Naive thymus-derived CD8-positive, alpha-beta T cell (primary cell): ENCODE measurements at regions not wholly inside any gene's neighbourhood (a gene's known extent, or its start where the extent isn't known, plus 50 kb on each side); places are given as distances from the start of the nearest gene placed in this dataset.
A peak's percentile ranks its signal among the peaks of the same experiment; 100 is the strongest.
"Not testable (repeated sequence)": the region's sequence is repeated elsewhere in the genome, so short reads cannot be mapped to it uniquely, and the experiment has no call there.

ENCODE experiments used
- ATAC-seq, 2 donors: fragments of 150-1000 bp; cut with Tn5 transposase in 1 of 2; sonication (Bioruptor Pico), chemical (Tn5 transposase) in 1 of 2; 1 replicate in 1 of 2; 2 replicates in 1 of 2; pipeline ENCODE4 v1.10.0; 2021; ENCODE audit warnings: mild to moderate bottlenecking in 2 of 2, moderate library complexity in 2 of 2
- POLR2A ChIA-PET: fragments of 350-600 bp; sonication (Branson Sonifier 250); formaldehyde crosslinking; loops from one replicate; lab custom pipeline; 2021; ENCODE audit warnings: antibody characterized with exemption; lab: Charles Lee
- DNase-seq, 10 donors: peaks; one replicate each; pipeline versions ENCODE4 v3.0.0 to v3.0.0-alpha.2; 2020 to 2022
- H3K27ac Mint-ChIP-seq, 10 donors: one replicate each; pipeline ENCODE4 v1.8.0; 2020 to 2022; ENCODE audit warnings: mild to moderate bottlenecking in 10 of 10, mixed read lengths in 10 of 10, moderate library complexity in 4 of 10, inconsistent platforms in 1 of 10
- H3K27me3 Mint-ChIP-seq, 5 donors: one replicate each; pipeline ENCODE4 v1.8.0; 2021 to 2022; ENCODE audit warnings: mixed read lengths in 5 of 5
- H3K36me3 Mint-ChIP-seq, 3 donors: one replicate each; pipeline ENCODE4 v1.8.0; 2020 to 2022; ENCODE audit warnings: mixed read lengths in 3 of 3, mild to moderate bottlenecking in 2 of 3, inconsistent platforms in 1 of 3
- H3K4me1 Mint-ChIP-seq, 4 donors: one replicate each; pipeline ENCODE4 v1.8.0; 2021 to 2022; ENCODE audit warnings: mixed read lengths in 4 of 4
- H3K4me3 Mint-ChIP-seq, 10 donors: one replicate each; pipeline ENCODE4 v1.8.0; 2020 to 2022; ENCODE audit warnings: mild to moderate bottlenecking in 10 of 10, mixed read lengths in 10 of 10, moderate library complexity in 6 of 10, inconsistent platforms in 1 of 10
- H3K9me3 Mint-ChIP-seq, 9 donors: one replicate each; pipeline ENCODE4 v1.8.0; 2020 to 2022; ENCODE audit warnings: mixed read lengths in 9 of 9, mild to moderate bottlenecking in 3 of 9, inconsistent platforms in 1 of 9, moderate library complexity in 1 of 9

DNA sequence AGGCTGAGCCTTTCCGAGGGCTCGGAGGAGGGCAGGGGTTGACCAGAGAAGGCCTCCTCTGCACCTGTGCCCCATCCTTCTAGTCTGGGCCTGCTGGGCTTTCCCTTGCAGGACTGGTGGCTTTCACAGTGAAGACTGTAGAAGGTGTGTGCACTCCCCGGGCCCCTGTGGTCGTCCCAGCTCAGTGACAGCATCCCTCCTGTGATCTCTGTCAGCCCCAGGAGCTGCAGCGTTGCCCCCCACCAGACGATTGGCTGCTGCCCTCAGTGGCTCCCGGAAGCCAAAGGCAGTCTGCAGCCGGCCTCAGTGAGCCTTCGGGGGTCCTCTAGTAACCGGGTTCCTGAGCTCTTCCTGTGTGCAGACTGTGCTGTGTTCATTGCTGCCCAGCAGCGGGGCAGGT is 69.4 kb upstream of the EN2 start:
- H3K27ac Mint-ChIP-seq: no peak overlapping the region
- H3K27me3 Mint-ChIP-seq: peaks cover 23 to 73% (median 45%) of the 10 kb centered on the region in 5 donors
- DNase-seq (peak in 1 of 10 donors; percentile 31), ATAC-seq (no peak)
- H3K4me3 Mint-ChIP-seq: no peak overlapping the region
- no peaks in the 10 kb centered on the region for H3K9me3 Mint-ChIP-seq
- peaks cover 0 to 2% (median 0%) of the 10 kb centered on the region in 3 donors for H3K36me3 Mint-ChIP-seq
- POLR2A ChIA-PET: no interaction called here
- no peaks in the 10 kb centered on the region for H3K4me1 Mint-ChIP-seq

DNA sequence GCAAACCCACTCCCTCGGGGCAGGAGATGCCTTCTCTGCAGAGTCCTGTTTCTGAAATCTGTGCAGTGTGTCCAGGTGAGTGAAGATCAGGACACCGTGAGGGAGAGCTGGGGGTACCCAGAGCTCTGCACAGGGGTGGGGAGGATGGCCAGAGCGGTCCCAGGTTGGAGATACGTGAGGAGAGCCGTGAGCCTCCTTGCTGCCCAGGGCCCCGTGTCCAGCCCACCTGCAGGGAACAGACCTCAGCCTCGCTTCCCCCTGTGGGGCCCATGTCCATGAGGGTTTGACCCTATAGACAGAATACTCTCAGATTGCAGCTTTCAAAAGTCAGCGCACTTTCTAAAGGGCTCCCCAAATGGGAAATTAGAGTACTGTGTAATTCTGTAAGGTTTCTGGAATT is 66.5 kb upstream of the EN2 start:
- DNase-seq: peak in 1 of 10 donors; percentile 46
- H3K4me1 Mint-ChIP-seq: no peaks in the 10 kb centered on the region
- H3K27ac Mint-ChIP-seq: no peak overlapping the region
- peaks cover 11 to 57% (median 33%) of the 10 kb centered on the region in 5 donors for H3K27me3 Mint-ChIP-seq
- ATAC-seq: no peak
- no peak overlapping the region for H3K4me3 Mint-ChIP-seq
- H3K36me3 Mint-ChIP-seq: no peaks in the 10 kb centered on the region
- no peaks in the 10 kb centered on the region for H3K9me3 Mint-ChIP-seq
- POLR2A ChIA-PET: no interaction called here

DNA sequence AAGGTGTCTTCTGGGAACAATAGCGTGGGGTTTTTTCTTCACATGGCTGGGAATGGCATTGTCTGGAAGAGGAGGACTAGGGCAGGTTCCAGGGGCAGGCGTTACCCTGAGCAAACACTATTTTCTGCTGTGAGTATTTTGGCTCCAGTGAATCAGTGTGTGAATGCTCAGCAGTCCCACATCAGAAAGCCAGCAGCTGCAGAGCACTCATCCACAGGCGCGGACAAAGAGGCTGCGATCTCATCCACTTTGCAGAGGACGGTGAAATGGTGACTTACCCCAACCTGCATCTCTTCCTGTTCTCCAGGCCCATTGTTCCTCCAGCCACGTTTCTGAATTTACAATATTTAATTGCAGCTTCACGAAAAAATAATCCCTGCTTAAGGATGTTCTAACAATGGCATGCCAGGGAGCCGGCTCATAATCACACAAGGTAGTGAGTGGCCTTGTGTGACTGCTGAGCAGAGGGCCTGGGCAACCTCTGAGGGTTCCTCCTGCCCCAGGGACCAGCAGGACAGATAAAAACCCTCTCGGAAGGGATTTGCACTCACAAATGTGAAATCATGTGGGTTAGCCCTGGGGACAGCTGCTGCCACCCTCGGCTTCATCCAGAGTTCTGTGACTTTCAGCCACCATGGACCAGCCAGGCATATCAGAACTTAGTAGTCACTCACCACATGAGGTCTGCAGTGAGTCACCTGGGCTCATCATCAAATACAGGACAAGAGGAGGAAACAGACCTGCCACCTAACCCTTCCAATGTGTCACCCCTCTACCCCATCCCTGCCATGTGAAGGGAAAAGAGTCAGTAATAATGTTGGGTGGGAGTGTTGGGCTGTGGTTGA is 65.0 kb upstream of the EN2 start:
- Mint-ChIP-seq H3K9me3 (no peaks in the 10 kb centered on the region), H3K4me3 (no peak overlapping the region), H3K27ac (peak overlapping the region in 1 of 10 donors; percentile 71), H3K4me1 (peaks cover 0 to 1% (median 0%) of the 10 kb centered on the region in 4 donors), H3K27me3 (peaks cover 11 to 42% (median 25%) of the 10 kb centered on the region in 5 donors), H3K36me3 (no peaks in the 10 kb centered on the region)
- ATAC-seq (no peak), DNase-seq (no peak)
- POLR2A ChIA-PET: no interaction called here

DNA sequence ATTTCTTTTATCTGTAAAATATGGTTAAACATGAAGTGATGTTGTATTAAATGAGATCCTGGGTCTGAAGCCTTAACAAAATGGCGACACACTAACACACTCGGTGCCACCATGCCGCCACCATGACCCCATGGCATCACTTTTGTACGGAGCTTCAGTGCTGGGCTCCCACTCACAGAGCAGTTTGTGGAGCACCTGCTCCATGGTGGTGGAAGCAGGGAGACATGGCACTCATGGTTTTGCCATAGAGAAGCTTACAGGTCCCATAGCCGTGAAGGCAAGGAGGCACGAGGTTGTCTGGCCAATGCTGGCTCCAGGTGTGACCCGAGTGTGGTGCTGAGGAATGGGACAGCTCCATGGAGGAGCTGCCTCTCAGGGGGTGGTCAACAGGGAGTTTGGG is 63.5 kb upstream of the EN2 start:
- DNase-seq: no peak
- Mint-ChIP-seq H3K9me3 (no peaks in the 10 kb centered on the region), H3K27me3 (peaks cover 8 to 33% (median 22%) of the 10 kb centered on the region in 5 donors), H3K4me3 (no peak overlapping the region), H3K4me1 (peaks cover 0 to 1% (median 0%) of the 10 kb centered on the region in 4 donors), H3K36me3 (no peaks in the 10 kb centered on the region), H3K27ac (peak overlapping the region in 1 of 10 donors; percentile 37)
- no peak for ATAC-seq
- POLR2A ChIA-PET: no interaction called here

DNA sequence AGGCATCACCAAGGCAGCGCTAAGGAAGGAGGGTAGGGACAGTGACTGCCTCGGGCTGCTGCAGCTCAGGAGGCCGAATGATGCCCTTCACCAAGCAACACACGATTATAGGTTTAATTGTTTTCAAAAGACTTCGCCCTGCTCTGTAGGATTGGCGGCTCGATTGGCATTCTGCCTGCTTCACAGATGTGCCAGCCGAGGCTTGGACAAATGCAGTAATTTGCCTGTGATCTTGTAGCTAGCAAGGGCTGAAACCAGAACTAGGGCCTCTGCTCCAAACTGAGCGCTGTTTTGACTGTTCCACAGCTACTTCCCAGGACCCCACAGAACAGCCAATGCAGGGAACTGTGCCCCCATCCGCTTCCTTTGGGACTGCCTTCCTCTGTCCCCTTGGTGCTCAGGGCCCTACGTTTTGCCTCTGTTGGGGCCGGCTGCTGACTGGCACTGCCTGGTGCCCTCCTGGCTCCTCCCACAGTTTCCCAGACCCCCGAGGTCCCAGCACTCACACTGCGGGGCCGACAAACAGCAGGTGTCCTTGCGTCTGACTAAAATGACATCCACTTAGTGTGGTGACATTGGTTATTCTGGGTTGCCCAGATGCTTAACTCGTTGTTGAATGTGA is 62.6 kb upstream of the EN2 start:
- Mint-ChIP-seq H3K27me3 (peaks cover 8 to 27% (median 17%) of the 10 kb centered on the region in 5 donors), H3K36me3 (no peaks in the 10 kb centered on the region), H3K27ac (no peak overlapping the region), H3K4me3 (no peak overlapping the region), H3K9me3 (no peaks in the 10 kb centered on the region), H3K4me1 (peaks cover 0 to 1% (median 0%) of the 10 kb centered on the region in 4 donors)
- ATAC-seq: no peak
- POLR2A ChIA-PET: no interaction called here
- DNase-seq: no peak

DNA sequence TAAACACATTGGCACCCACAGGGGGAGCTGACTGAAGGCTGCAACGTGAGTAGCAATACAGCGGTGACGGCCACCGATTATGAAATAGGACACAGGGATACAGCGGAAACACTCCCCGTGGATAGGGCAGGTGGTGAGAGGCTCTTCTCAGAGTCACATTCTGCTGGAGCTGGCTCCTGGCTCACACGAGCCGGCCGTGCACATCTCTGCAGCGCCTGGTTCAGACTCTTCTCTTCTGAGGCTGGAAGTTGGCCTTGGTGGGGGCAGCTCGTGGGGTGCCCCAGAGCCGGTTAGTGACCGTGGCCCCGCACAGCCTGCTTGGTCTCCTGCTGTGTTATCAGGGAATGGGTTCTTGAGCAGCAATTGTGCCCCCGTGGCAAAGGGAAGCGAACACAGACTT is 61.3 kb upstream of the EN2 start:
- H3K4me1 Mint-ChIP-seq: peaks cover 0 to 1% (median 0%) of the 10 kb centered on the region in 4 donors
- H3K4me3 Mint-ChIP-seq: no peak overlapping the region
- ATAC-seq: no peak
- peaks cover 5 to 29% (median 17%) of the 10 kb centered on the region in 5 donors for H3K27me3 Mint-ChIP-seq
- POLR2A ChIA-PET: no interaction called here
- DNase-seq: no peak
- H3K9me3 Mint-ChIP-seq: no peaks in the 10 kb centered on the region
- H3K36me3 Mint-ChIP-seq: no peaks in the 10 kb centered on the region
- no peak overlapping the region for H3K27ac Mint-ChIP-seq

DNA sequence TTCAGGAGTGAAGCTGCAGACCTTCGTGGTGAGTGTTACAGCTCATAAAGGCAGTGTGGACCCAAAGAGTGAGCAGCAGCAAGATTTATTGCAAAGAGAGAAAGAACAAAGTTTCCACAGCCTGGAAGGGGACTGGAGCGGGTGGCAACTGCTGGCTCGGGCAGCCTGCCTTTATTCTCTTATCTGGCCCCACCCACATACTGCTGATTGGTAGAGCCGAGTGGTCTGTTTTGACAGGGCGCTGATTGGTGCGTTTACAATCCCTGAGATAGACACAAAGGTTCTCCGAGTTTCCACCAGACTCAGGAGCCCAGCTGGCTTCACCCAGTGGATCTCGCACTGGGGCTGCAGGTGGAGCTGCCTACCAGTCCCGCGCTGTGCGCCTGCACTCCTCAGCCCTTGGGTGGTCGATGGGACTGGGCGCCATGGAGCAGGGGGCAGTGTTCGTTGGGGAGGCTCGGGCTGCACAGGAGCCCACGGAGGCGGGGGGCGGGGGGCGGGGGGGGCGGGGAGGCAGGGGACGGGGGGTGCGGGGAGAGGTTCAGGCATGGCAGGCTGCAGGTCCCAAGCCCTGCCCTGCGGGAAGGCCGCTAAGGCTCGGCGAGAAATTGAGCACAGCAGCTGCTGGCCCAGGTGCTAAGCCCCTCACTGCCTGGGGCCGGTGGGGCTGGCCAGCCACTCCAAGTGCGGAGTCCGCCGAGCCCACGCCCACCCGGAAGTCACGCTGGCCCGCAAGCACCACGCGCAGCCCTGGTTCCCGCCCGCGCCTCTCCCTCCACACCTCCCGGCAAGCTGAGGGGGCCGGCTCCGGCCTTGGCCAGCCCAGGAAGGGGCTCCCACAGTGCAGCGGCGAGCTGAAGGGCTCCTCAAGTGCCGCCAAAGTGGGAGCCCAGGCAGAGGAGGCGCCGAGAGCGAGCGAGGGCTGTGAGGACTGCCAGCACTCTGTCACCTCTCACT is 59.9 kb upstream of the EN2 start:
- peaks cover 11 to 42% (median 26%) of the 10 kb centered on the region in 5 donors for H3K27me3 Mint-ChIP-seq
- H3K4me3 Mint-ChIP-seq, H3K36me3 Mint-ChIP-seq, DNase-seq, ATAC-seq, H3K9me3 Mint-ChIP-seq, H3K4me1 Mint-ChIP-seq, POLR2A ChIA-PET, H3K27ac Mint-ChIP-seq: not testable (repeated sequence)

DNA sequence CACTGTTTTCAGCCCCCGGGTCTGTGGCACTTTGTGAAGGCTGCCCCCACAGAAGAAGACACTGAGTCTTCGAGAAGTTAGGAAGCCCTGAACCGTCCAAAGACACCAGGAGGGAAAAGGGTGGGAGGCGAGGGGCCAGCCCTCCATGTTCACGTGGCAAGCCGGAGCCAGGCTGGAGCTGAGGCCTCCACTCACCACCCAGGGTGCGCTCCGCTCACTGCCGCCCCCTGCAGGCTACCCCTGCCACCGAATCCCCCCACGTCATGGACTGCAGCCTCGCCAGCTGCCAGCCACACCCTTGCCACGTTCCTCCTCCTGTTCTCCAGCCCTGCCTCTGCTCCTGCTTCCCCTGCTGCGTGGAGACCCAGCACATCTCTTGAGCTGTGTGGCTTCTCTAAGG is 59.0 kb upstream of the EN2 start:
- Mint-ChIP-seq H3K9me3 (peaks cover 0 to 2% (median 0%) of the 10 kb centered on the region in 9 donors), H3K27ac (no peak overlapping the region), H3K27me3 (peaks cover 11 to 49% (median 29%) of the 10 kb centered on the region in 5 donors), H3K4me3 (no peak overlapping the region), H3K36me3 (no peaks in the 10 kb centered on the region), H3K4me1 (peaks cover 0 to 1% (median 0%) of the 10 kb centered on the region in 4 donors)
- POLR2A ChIA-PET: no interaction called here
- no peak for ATAC-seq
- no peak for DNase-seq

DNA sequence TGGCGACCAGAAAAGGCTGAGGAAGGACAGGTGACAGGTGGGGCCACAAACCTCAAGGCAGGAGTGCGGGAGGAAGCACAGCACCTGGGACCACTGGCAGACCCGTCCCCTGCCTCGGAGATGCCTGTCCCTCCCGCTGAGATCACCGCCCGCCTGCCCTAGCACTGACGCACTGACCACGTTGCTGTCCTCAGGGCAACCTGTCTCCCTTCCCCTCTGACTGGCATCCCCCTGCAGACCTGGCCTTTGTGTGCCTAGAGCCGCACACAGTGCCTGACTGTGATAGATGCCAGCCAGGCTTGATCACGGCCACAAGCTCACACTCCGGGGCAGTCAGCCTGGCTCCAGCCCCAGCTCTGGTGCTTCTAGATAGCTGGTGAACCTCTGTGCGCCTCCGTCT is 58.4 kb upstream of the EN2 start:
- no peak overlapping the region for H3K4me3 Mint-ChIP-seq
- peaks cover 11 to 55% (median 30%) of the 10 kb centered on the region in 5 donors for H3K27me3 Mint-ChIP-seq
- DNase-seq (no peak), ATAC-seq (no peak)
- no peaks in the 10 kb centered on the region for H3K36me3 Mint-ChIP-seq
- no peak overlapping the region for H3K27ac Mint-ChIP-seq
- POLR2A ChIA-PET: no interaction called here
- H3K4me1 Mint-ChIP-seq: peaks cover 0 to 1% (median 0%) of the 10 kb centered on the region in 4 donors
- peaks cover 0 to 2% (median 0%) of the 10 kb centered on the region in 9 donors for H3K9me3 Mint-ChIP-seq

DNA sequence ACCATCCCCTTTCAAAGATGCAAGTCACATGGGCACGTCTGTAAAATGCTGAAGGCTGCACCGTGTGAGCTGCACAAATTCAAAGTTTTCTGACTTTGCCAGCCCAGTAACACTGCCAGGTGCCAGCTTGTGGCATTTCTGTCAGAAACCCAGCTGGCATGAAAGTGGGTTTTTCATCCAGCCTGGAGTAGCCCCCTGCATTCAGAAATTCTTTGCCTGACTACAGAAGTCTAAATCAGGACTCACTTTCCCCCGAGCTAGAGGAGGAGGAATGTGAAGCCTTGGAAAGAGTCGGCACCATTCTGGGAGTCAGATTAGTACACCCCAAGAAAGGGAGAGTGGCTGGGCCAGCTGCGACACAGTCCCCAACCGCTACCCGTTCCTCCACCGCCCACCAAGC is 56.7 kb upstream of the EN2 start:
- peaks cover 12 to 60% (median 32%) of the 10 kb centered on the region in 5 donors for H3K27me3 Mint-ChIP-seq
- H3K4me1 Mint-ChIP-seq: peaks cover 4 to 8% (median 7%) of the 10 kb centered on the region in 4 donors
- no peak overlapping the region for H3K27ac Mint-ChIP-seq
- no peaks in the 10 kb centered on the region for H3K36me3 Mint-ChIP-seq
- peaks cover 0 to 2% (median 0%) of the 10 kb centered on the region in 9 donors for H3K9me3 Mint-ChIP-seq
- DNase-seq: no peak
- POLR2A ChIA-PET: no interaction called here
- no peak for ATAC-seq
- no peak overlapping the region for H3K4me3 Mint-ChIP-seq

DNA sequence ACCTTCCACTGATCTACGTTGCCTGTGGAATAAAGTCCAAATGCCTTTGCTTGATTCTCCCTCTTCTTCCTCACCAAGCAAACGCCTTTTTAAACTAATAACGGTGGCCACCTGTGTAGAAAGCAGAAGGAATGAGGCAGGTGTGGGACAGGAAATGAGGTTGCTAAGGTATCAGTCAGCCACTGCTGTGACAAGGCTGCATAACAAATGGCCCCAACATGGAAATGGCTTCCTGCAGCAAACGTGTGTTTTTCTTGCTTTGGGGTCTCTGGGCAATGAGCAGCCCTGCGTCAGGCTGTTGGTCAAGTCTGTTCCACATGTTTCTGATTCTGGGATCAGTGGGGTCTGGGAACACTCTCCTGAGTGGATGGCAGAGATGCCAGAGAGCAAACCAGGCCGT is 56.0 kb upstream of the EN2 start:
- H3K27me3 Mint-ChIP-seq: peaks cover 12 to 65% (median 34%) of the 10 kb centered on the region in 5 donors
- no peak overlapping the region for H3K4me3 Mint-ChIP-seq
- DNase-seq (no peak), ATAC-seq (no peak)
- H3K9me3 Mint-ChIP-seq: peaks cover 0 to 2% (median 0%) of the 10 kb centered on the region in 9 donors
- POLR2A ChIA-PET: no interaction called here
- no peak overlapping the region for H3K27ac Mint-ChIP-seq
- H3K4me1 Mint-ChIP-seq: peaks cover 5 to 12% (median 8%) of the 10 kb centered on the region in 4 donors
- no peaks in the 10 kb centered on the region for H3K36me3 Mint-ChIP-seq

DNA sequence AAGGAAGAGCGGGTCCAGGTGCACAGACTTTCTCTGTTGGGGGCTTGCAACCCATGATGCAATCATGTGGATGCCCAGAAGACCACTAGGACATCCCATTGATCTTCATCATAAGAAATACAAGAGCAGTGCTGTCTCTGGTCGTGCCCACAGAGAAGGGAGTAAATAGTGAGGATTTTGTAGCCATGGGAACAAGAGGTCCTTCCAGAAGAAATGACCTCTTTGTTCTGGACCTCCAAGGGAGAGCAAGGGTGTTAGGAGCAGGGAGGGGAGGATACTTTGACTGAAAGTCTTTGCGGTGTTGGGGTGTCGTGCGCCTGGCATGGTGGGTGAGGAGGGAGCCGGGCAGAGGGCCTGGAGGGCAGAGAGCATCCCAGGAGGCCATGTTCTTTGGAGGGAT is 55.0 kb upstream of the EN2 start:
- DNase-seq: no peak
- H3K36me3 Mint-ChIP-seq: no peaks in the 10 kb centered on the region
- POLR2A ChIA-PET: no interaction called here
- H3K4me3 Mint-ChIP-seq: no peak overlapping the region
- peaks cover 5 to 12% (median 8%) of the 10 kb centered on the region in 4 donors for H3K4me1 Mint-ChIP-seq
- no peak for ATAC-seq
- no peak overlapping the region for H3K27ac Mint-ChIP-seq
- peaks cover 0 to 2% (median 0%) of the 10 kb centered on the region in 9 donors for H3K9me3 Mint-ChIP-seq
- H3K27me3 Mint-ChIP-seq: peaks cover 12 to 66% (median 31%) of the 10 kb centered on the region in 5 donors
